Stimulated activated memory B cell treated with anti-CD40 and anti-IgM and Interleukin-4, amounts not matched to agents 10 μg/mL and 1 μg/mL and 100 μg/mL, for 72 hours (primary cell): ENCODE measurements at regions not wholly inside any gene's neighbourhood (a gene's known extent, or its start where the extent isn't known, plus 50 kb on each side); places are given as distances from the start of the nearest gene placed in this dataset.
"Not testable (repeated sequence)": the region's sequence is repeated elsewhere in the genome, so short reads cannot be mapped to it uniquely, and the experiment has no call there.

Source experiments
- ATAC-seq: fragments of 150-1000 bp; cut with Tn5 transposase; 2 replicates; pipeline ENCODE4 v1.10.0; 2021
- H3K27ac Mint-ChIP-seq: one replicate; pipeline ENCODE4 v1.8.0; 2022; ENCODE audit warnings: mild to moderate bottlenecking, mixed read lengths
- H3K27me3 Mint-ChIP-seq: one replicate; pipeline ENCODE4 v1.8.0; 2022; ENCODE audit warnings: mixed read lengths
- H3K36me3 Mint-ChIP-seq: one replicate; pipeline ENCODE4 v1.8.0; 2022; ENCODE audit warnings: mixed read lengths
- H3K4me1 Mint-ChIP-seq: one replicate; pipeline ENCODE4 v1.8.0; 2022; ENCODE audit warnings: mixed read lengths
- H3K4me3 Mint-ChIP-seq: one replicate; pipeline ENCODE4 v1.8.0; 2022; ENCODE audit warnings: mild to moderate bottlenecking, moderate library complexity, mixed read lengths
- H3K9me3 Mint-ChIP-seq: one replicate; pipeline ENCODE4 v1.8.0; 2022; ENCODE audit warnings: mixed read lengths

GRCh38 chr21:9735421-9735961 lies 785.9 kb upstream of the TPTE start:
- peaks cover 2% of the 10 kb centered on the region for H3K9me3 Mint-ChIP-seq
- no peak overlapping the region for H3K27ac Mint-ChIP-seq
- ATAC-seq, result no peak
- H3K36me3 Mint-ChIP-seq, result no peaks in the 10 kb centered on the region
- H3K4me1 Mint-ChIP-seq, result no peaks in the 10 kb centered on the region
- no peak overlapping the region for H3K4me3 Mint-ChIP-seq
- no peaks in the 10 kb centered on the region for H3K27me3 Mint-ChIP-seq

GRCh38 chr21:9737301-9737700 lies 784.1 kb upstream of the TPTE start:
- H3K36me3 Mint-ChIP-seq, H3K4me1 Mint-ChIP-seq, H3K27me3 Mint-ChIP-seq, H3K27ac Mint-ChIP-seq, ATAC-seq, H3K4me3 Mint-ChIP-seq, H3K9me3 Mint-ChIP-seq: not testable (repeated sequence)

GRCh38 chr21:9737871-9738515 lies 783.4 kb upstream of the TPTE start:
- not testable (repeated sequence) for H3K27me3 Mint-ChIP-seq, H3K4me1 Mint-ChIP-seq, H3K4me3 Mint-ChIP-seq, H3K9me3 Mint-ChIP-seq, H3K36me3 Mint-ChIP-seq, H3K27ac Mint-ChIP-seq
- peak; percentile 2 for ATAC-seq

GRCh38 chr21:9738527-9738926 lies 782.9 kb upstream of the TPTE start:
- no peak overlapping the region for H3K4me3 Mint-ChIP-seq
- H3K4me1 Mint-ChIP-seq, result no peaks in the 10 kb centered on the region
- peak; percentile 24 for ATAC-seq
- peaks cover 2% of the 10 kb centered on the region for H3K9me3 Mint-ChIP-seq
- H3K27ac Mint-ChIP-seq, result no peak overlapping the region
- H3K27me3 Mint-ChIP-seq, result no peaks in the 10 kb centered on the region
- H3K36me3 Mint-ChIP-seq, result no peaks in the 10 kb centered on the region

- no peak overlapping the region for H3K4me3 Mint-ChIP-seq
- H3K27me3 Mint-ChIP-seq, result no peaks in the 10 kb centered on the region
- H3K4me1 Mint-ChIP-seq, result no peaks in the 10 kb centered on the region
- peaks cover 2% of the 10 kb centered on the region for H3K9me3 Mint-ChIP-seq
- H3K36me3 Mint-ChIP-seq, result no peaks in the 10 kb centered on the region
- H3K27ac Mint-ChIP-seq, result no peak overlapping the region
- no peak for ATAC-seq
These were observed 782.1 kb upstream of the TPTE start for GRCh38 chr21:9739240-9739639.

GRCh38 chr21:9740177-9740941 lies 781.0 kb upstream of the TPTE start:
- not testable (repeated sequence) for H3K36me3 Mint-ChIP-seq, H3K4me1 Mint-ChIP-seq, H3K4me3 Mint-ChIP-seq, H3K27me3 Mint-ChIP-seq, H3K27ac Mint-ChIP-seq, H3K9me3 Mint-ChIP-seq
- ATAC-seq, result peak; percentile 22

- H3K27me3 Mint-ChIP-seq, H3K4me3 Mint-ChIP-seq, H3K27ac Mint-ChIP-seq, H3K36me3 Mint-ChIP-seq, ATAC-seq, H3K4me1 Mint-ChIP-seq, H3K9me3 Mint-ChIP-seq: not testable (repeated sequence)
These were observed 780.2 kb upstream of the TPTE start for GRCh38 chr21:9740991-9741742.

- not testable (repeated sequence) for H3K27ac Mint-ChIP-seq, H3K4me3 Mint-ChIP-seq, H3K36me3 Mint-ChIP-seq, ATAC-seq, H3K27me3 Mint-ChIP-seq, H3K4me1 Mint-ChIP-seq, H3K9me3 Mint-ChIP-seq
These were observed 777.8 kb upstream of the TPTE start for GRCh38 chr21:9743566-9743965.

GRCh38 chr21:9744166-9744565 lies 777.2 kb upstream of the TPTE start:
- not testable (repeated sequence) for H3K27ac Mint-ChIP-seq, H3K27me3 Mint-ChIP-seq, H3K4me1 Mint-ChIP-seq, ATAC-seq, H3K4me3 Mint-ChIP-seq, H3K36me3 Mint-ChIP-seq, H3K9me3 Mint-ChIP-seq

- H3K36me3 Mint-ChIP-seq, H3K4me1 Mint-ChIP-seq, H3K9me3 Mint-ChIP-seq, H3K27ac Mint-ChIP-seq, H3K4me3 Mint-ChIP-seq, H3K27me3 Mint-ChIP-seq: not testable (repeated sequence)
- peak; percentile 2 for ATAC-seq
These were observed 776.8 kb upstream of the TPTE start for GRCh38 chr21:9744593-9744992.

GRCh38 chr21:9745457-9746108 lies 775.8 kb upstream of the TPTE start:
- not testable (repeated sequence) for H3K9me3 Mint-ChIP-seq, H3K27ac Mint-ChIP-seq, ATAC-seq, H3K4me3 Mint-ChIP-seq, H3K27me3 Mint-ChIP-seq, H3K4me1 Mint-ChIP-seq, H3K36me3 Mint-ChIP-seq

- not testable (repeated sequence) for H3K27ac Mint-ChIP-seq, H3K36me3 Mint-ChIP-seq, H3K4me3 Mint-ChIP-seq, H3K27me3 Mint-ChIP-seq, ATAC-seq, H3K9me3 Mint-ChIP-seq, H3K4me1 Mint-ChIP-seq
These were observed 775.1 kb upstream of the TPTE start for GRCh38 chr21:9746311-9746710.

GRCh38 chr21:9746831-9747606 lies 774.4 kb upstream of the TPTE start:
- not testable (repeated sequence) for H3K4me3 Mint-ChIP-seq, ATAC-seq, H3K36me3 Mint-ChIP-seq, H3K9me3 Mint-ChIP-seq, H3K27me3 Mint-ChIP-seq, H3K27ac Mint-ChIP-seq, H3K4me1 Mint-ChIP-seq

- H3K27ac Mint-ChIP-seq, ATAC-seq, H3K27me3 Mint-ChIP-seq, H3K4me1 Mint-ChIP-seq, H3K9me3 Mint-ChIP-seq, H3K36me3 Mint-ChIP-seq, H3K4me3 Mint-ChIP-seq: not testable (repeated sequence)
These were observed 773.5 kb upstream of the TPTE start for GRCh38 chr21:9747870-9748269.

GRCh38 chr21:9748451-9748850 lies 772.9 kb upstream of the TPTE start:
- not testable (repeated sequence) for H3K27me3 Mint-ChIP-seq, H3K9me3 Mint-ChIP-seq, H3K27ac Mint-ChIP-seq, H3K36me3 Mint-ChIP-seq, H3K4me3 Mint-ChIP-seq, ATAC-seq, H3K4me1 Mint-ChIP-seq
